HepG2 (cell line): ENCODE measurements at regions not wholly inside any gene's neighbourhood (a gene's known extent, or its start where the extent isn't known, plus 50 kb on each side); places are given as distances from the start of the nearest gene placed in this dataset.

ENCODE experiments used
- ATAC-seq: fragments of 200-7000 bp; cut with Tn5 transposase; 3 replicates; pipeline ENCODE4 v1.9.1; 2020; ENCODE audit warnings: mild to moderate bottlenecking, moderate library complexity
- BruUV-seq: library from RNA; stranded (reverse); fragments of 400-500 nt; replicated peaks from 2 replicates; lab custom pipeline; 2021; lab: Mats Ljungman, UMichigan
- CTCF ChIA-PET: fragments of 300-600 bp; formaldehyde crosslinking; extraction: SDS; loops from one replicate; lab custom pipeline; 2021; ENCODE audit warnings: low total read pairs, inconsistent platforms, low intra/inter-chr PET ratio; lab: Yijun Ruan, JAX
- POLR2A ChIA-PET: fragments of 350-600 bp; sonication (Branson Sonifier 250); formaldehyde crosslinking; loops from one replicate; lab custom pipeline; 2020; ENCODE audit warnings: antibody characterized with exemption, inconsistent platforms; lab: Yijun Ruan, JAX
- DNase-seq: peaks from one replicate; pipeline ENCODE4 v3.0.0-alpha.2; 2015; ENCODE audit warnings: low spot score
- FAIRE-seq: peaks from 3 replicates; lab custom pipeline; 2011; peaks lifted over from hg19 to GRCh38; lab: Jason Lieb, UNC
- H2AFZ ChIP-seq: one replicate; pipeline ENCODE4 v1.6.1; 2011; ENCODE audit warnings: low read length, inconsistent platforms
- H3K27ac ChIP-seq: fragments of 300-600 bp; 3 replicates; pipeline ENCODE4 v1.8.0; 2011; ENCODE audit warnings: mixed run types, mild to moderate bottlenecking, mixed read lengths, low read length, inconsistent platforms; ENCODE audit not compliant: insufficient read depth; ENCODE audit errors: extremely low read length
- H3K27me3 ChIP-seq, 2 experiments: fragments of 200-600 bp in 1 of 2; 2 replicates in 1 of 2; 3 replicates in 1 of 2; pipeline versions ENCODE4 v1.6.0 to v1.8.0; 2011; ENCODE audit warnings: low read length in 2 of 2, mild to moderate bottlenecking in 2 of 2, moderate library complexity in 2 of 2, inconsistent platforms in 1 of 2; ENCODE audit not compliant: insufficient read depth in 2 of 2, control insufficient read depth in 1 of 2
- H3K36me3 ChIP-seq, 2 experiments: fragments of 200-600 bp in 1 of 2; replicated peaks in 1 of 2; 2 replicates in 1 of 2; 3 replicates in 1 of 2; pipeline versions ENCODE4 v1.5.1 to v1.8.0; 2011; ENCODE audit warnings: low read length in 2 of 2, inconsistent platforms in 1 of 2; ENCODE audit not compliant: insufficient read depth in 2 of 2, control insufficient read depth in 1 of 2
- H3K4me1 ChIP-seq: 2 replicates; pipeline ENCODE4 v1.5.1; 2012; ENCODE audit warnings: low read length, inconsistent platforms; ENCODE audit not compliant: insufficient read depth
- H3K4me2 ChIP-seq: 2 replicates; pipeline ENCODE4 v1.6.0; 2011; ENCODE audit warnings: low read depth, low read length, inconsistent platforms
- H3K4me3 ChIP-seq, 3 experiments: fragments of 200-600 bp in 1 of 3; sonication (generic), shearing (Covaris generic) in 1 of 3; replicated peaks in 1 of 3; 2 replicates each; pipeline ENCODE4 v1.5.1; 2011 to 2016; ENCODE audit warnings: low read length in 3 of 3, inconsistent platforms in 2 of 3, low read depth in 2 of 3, mild to moderate bottlenecking in 2 of 3, control low read depth in 1 of 3, mixed read lengths in 1 of 3; ENCODE audit not compliant: insufficient read depth in 1 of 3
- H3K79me2 ChIP-seq: one replicate; pipeline ENCODE4 v1.6.1; 2011; ENCODE audit warnings: low read length, inconsistent platforms; ENCODE audit not compliant: insufficient read depth
- H3K9ac ChIP-seq: 2 replicates; pipeline ENCODE4 v1.6.0; 2011; ENCODE audit warnings: mild to moderate bottlenecking, low read depth, low read length, inconsistent platforms; ENCODE audit not compliant: insufficient read depth
- H3K9me3 ChIP-seq: 2 replicates; pipeline ENCODE4 v1.5.1; 2012; ENCODE audit warnings: mild to moderate bottlenecking, low read length
- H4K20me1 ChIP-seq: 2 replicates; pipeline ENCODE4 v1.6.0; 2011; ENCODE audit warnings: inconsistent platforms, mild to moderate bottlenecking, low read length, moderate library complexity; ENCODE audit not compliant: insufficient read depth
- BCL3 ChIP-seq: sonication (generic); formaldehyde crosslinking; IDR thresholded peaks from 2 replicates; pipeline ENCODE4 v1.5.1; 2020; ENCODE audit warnings: mild to moderate bottlenecking, missing genetic modification reagents, moderate library complexity
- EP300 ChIP-seq, 3 experiments: sonication (generic) in 1 of 3; formaldehyde crosslinking in 1 of 3; IDR thresholded peaks; 2 replicates each; pipeline versions ENCODE4 v1.5.1 to v1.6.1; 2011 to 2020; ENCODE audit warnings: low read depth in 2 of 3, low read length in 2 of 3, borderline replicate concordance in 1 of 3, improper control_type of control experiment in 1 of 3, mild to moderate bottlenecking in 1 of 3, missing genetic modification reagents in 1 of 3, moderate library complexity in 1 of 3
- FOXP4 ChIP-seq: sonication (generic); formaldehyde crosslinking; IDR thresholded peaks from 2 replicates; pipeline ENCODE4 v1.4.0; 2020; ENCODE audit warnings: missing genetic modification reagents
- HHEX ChIP-seq: IDR thresholded peaks from 2 replicates; pipeline ENCODE4 v1.6.1; 2016; ENCODE audit warnings: control low read depth
- HMG20B ChIP-seq: conservative IDR thresholded peaks from 2 replicates; pipeline ENCODE4 v1.6.1; 2016; ENCODE audit warnings: missing genetic modification reagents, missing compliant biosample characterization
- MAX ChIP-seq: IDR thresholded peaks from 2 replicates; pipeline ENCODE4 v1.6.1; 2012; ENCODE audit warnings: inconsistent platforms
- NFRKB ChIP-seq: fragments of 450-650 bp; IDR thresholded peaks from 2 replicates; pipeline ENCODE4 v1.6.1; 2017
- NR2F6 ChIP-seq, 2 experiments: IDR thresholded peaks; 2 replicates each; pipeline ENCODE4 v1.6.1; 2016; ENCODE audit warnings: antibody characterized with exemption in 1 of 2, mild to moderate bottlenecking in 1 of 2
- PITX1 ChIP-seq: sonication (generic); formaldehyde crosslinking; IDR thresholded peaks from 2 replicates; pipeline ENCODE4 v1.5.1; 2020; ENCODE audit warnings: mild to moderate bottlenecking, missing genetic modification reagents
- POGK ChIP-seq: sonication (generic); formaldehyde crosslinking; conservative IDR thresholded peaks from 2 replicates; pipeline ENCODE4 v1.8.0; 2022; ENCODE audit warnings: mild to moderate bottlenecking, moderate library complexity, missing genetic modification reagents
- POGZ ChIP-seq: sonication (generic); formaldehyde crosslinking; IDR thresholded peaks from 2 replicates; pipeline ENCODE4 v1.4.0; 2020; ENCODE audit warnings: mild to moderate bottlenecking, missing genetic modification reagents
- SIX1 ChIP-seq: sonication (generic); formaldehyde crosslinking; IDR thresholded peaks from 2 replicates; pipeline ENCODE4 v1.4.0; 2020; ENCODE audit warnings: missing genetic modification reagents, borderline replicate concordance
- SSRP1 ChIP-seq: IDR thresholded peaks from 2 replicates; pipeline ENCODE4 v1.6.1; 2016; ENCODE audit warnings: control low read depth
- TBP ChIP-seq: sonication (generic); formaldehyde crosslinking; IDR thresholded peaks from 2 replicates; pipeline ENCODE4 v1.5.0; 2020; ENCODE audit warnings: missing genetic modification reagents
- ZBTB42 ChIP-seq: sonication (generic); formaldehyde crosslinking; IDR thresholded peaks from 2 replicates; pipeline ENCODE4 v1.5.0; 2020; ENCODE audit warnings: mild to moderate bottlenecking, missing genetic modification reagents
- ZFP37 ChIP-seq: sonication (generic); formaldehyde crosslinking; IDR thresholded peaks from 2 replicates; pipeline ENCODE4 v1.4.0; 2020; ENCODE audit warnings: missing genetic modification reagents, borderline replicate concordance
- ZNF275 ChIP-seq: sonication (generic); formaldehyde crosslinking; IDR thresholded peaks from 2 replicates; pipeline ENCODE4 v1.8.0; 2022; ENCODE audit warnings: missing genetic modification reagents, mild to moderate bottlenecking, inconsistent platforms, borderline replicate concordance
- ZNF33B ChIP-seq: sonication (generic); formaldehyde crosslinking; IDR thresholded peaks from 2 replicates; pipeline ENCODE4 v1.5.1; 2020; ENCODE audit warnings: mild to moderate bottlenecking, missing genetic modification reagents
- ZNF7 ChIP-seq: IDR thresholded peaks from 2 replicates; pipeline ENCODE4 v1.6.1; 2016; ENCODE audit warnings: missing biosample characterization, missing genetic modification reagents
- WGBS: methylation state at CpG from one replicate; pipeline ENCODE4 v1.1.6; 2017; ENCODE audit warnings: low lambda C conversion rate; 5-methylcytosine and 5-hydroxymethylcytosine counted together
- in situ Hi-C: cut with HindIII; loops from 2 replicates; pipeline ENCODE4 v1.10.0; 2017; ENCODE audit warnings: low pct_unique_long_range_greater_than_20kb; ENCODE audit not compliant: extremely low pct_ligation_motif_present
- intact Hi-C: fragments of 100-400 bp; cut with micrococcal nuclease; formaldehyde crosslinking; loops from one replicate; pipeline ENCODE4 v1.10.0; 2022; ENCODE audit not compliant: unreplicated experiment

GRCh38 chr10:61830846-61831273 is 70.6 kb upstream of the ARID5B start:
- intact Hi-C loops (loop anchor here (10.0 kb wide), 3 partner anchors 134 to 1016 kb away; partner anchors contain the start of gene RTKN2), in situ Hi-C loops (no loop called here)
- no peaks in the 10 kb centered on the region; a peak in 1 of 5 replicates for H3K27me3 ChIP-seq
- ChIA-PET POLR2A (interaction anchor here (0.6 kb wide), 1 partner anchor 80 kb away, joined by 3 read pairs; no protein-coding TSS in a partner anchor), CTCF (no interaction called here)
- FAIRE-seq (peak; percentile 54), DNase-seq (peak; percentile 42), ATAC-seq (peak; percentile 90)
- no peaks in the 10 kb centered on the region for H3K36me3 ChIP-seq
- H3K27ac ChIP-seq = no peak overlapping the region
- BruUV-seq = no TSS peak
- peaks cover 32% of the 10 kb centered on the region for H3K4me1 ChIP-seq
- H3K9me3 ChIP-seq = no peaks in the 10 kb centered on the region
- H3K79me2 ChIP-seq = no peaks in the 10 kb centered on the region
- H3K4me2 ChIP-seq = peak overlapping the region; percentile 90
- H3K4me3 ChIP-seq = peak overlapping the region; percentile 39 to 56 (median 54); a peak in 5 of 6 replicates
- peak overlapping the region; percentile 38; the same call in 1 of the 2 replicates for H3K9ac ChIP-seq
- H4K20me1 ChIP-seq = no peaks in the 10 kb centered on the region
- H2AFZ ChIP-seq = peak overlapping the region; percentile 59
- 14% methylated on average over 7 of the region's 7 CpGs for WGBS
- TF ChIP-seq SSRP1 (0 out of 2 replicates have a peak, but pooled peaks have one; percentile 17), ZNF275 (CRISPR knock-in tag) (no peak), TBP (CRISPR knock-in tag) (no peak), POGZ (CRISPR knock-in tag) (peak; percentile 46; the same call in 1 of the 2 replicates), MAX (peak; percentile 83; the same call in 1 of the 2 replicates), ZNF33B (CRISPR knock-in tag) (no peak), SIX1 (CRISPR knock-in tag) (no peak), FOXP4 (CRISPR knock-in tag) (peak; percentile 30; the same call in 1 of the 2 replicates), NFRKB (no peak), PITX1 (0 out of 2 replicates have a peak, but pooled peaks have one; percentile 27), HMG20B (CRISPR knock-in tag) (no peak), NR2F6 (IDR thresholded peaks at IDR 0.05) (peak; percentile 79), NR2F6 (CRISPR knock-in tag; IDR thresholded peaks at IDR 0.05) (peak; percentile 50), POGK (CRISPR knock-in tag) (no peak), HHEX (CRISPR knock-in tag) (0 out of 2 replicates have a peak, but pooled peaks have one; percentile 22), ZFP37 (0 out of 2 replicates have a peak, but pooled peaks have one; percentile 31), ZBTB42 (CRISPR knock-in tag) (no peak), ZNF7 (CRISPR knock-in tag) (no peak), BCL3 (CRISPR knock-in tag) (no peak), EP300 (IDR thresholded peaks at IDR 0.05; ENCODE audit: low read depth in 2 of 2, low read length in 2 of 2) (no peak), EP300 (CRISPR knock-in tag; IDR thresholded peaks at IDR 0.05; ENCODE audit: borderline replicate concordance) (no peak)
